Astrocyte (in vitro differentiated cells and primary cell): ENCODE measurements at regions not wholly inside any gene's neighbourhood (a gene's known extent, or its start where the extent isn't known, plus 50 kb on each side); places are given as distances from the start of the nearest gene placed in this dataset.

Experiments used
- CTCF ChIP-seq: IDR thresholded peaks from 2 replicates; pipeline ENCODE4 v1.5.1; 2011; ENCODE audit warnings: low read depth, mild to moderate bottlenecking, inconsistent platforms, low read length, moderate library complexity; ENCODE audit not compliant: insufficient read depth
- EZH2 ChIP-seq: IDR thresholded peaks from 2 replicates; pipeline ENCODE4 v1.6.1; 2012; ENCODE audit warnings: mild to moderate bottlenecking, low read length, inconsistent platforms; ENCODE audit not compliant: insufficient read depth

- TF ChIP-seq CTCF (no peak), EZH2 (no peak)
These were observed 360.0 kb downstream of the OSTF1 start for GRCh38 chr9:75448281-75448680.
